C4-2B (cell line): ENCODE measurements at regions not wholly inside any gene's neighbourhood (a gene's known extent, or its start where the extent isn't known, plus 50 kb on each side); places are given as distances from the start of the nearest gene placed in this dataset.

ENCODE experiments used
- H3K27ac ChIP-seq: fragments of 450-650 bp; 2 replicates; pipeline ENCODE4 v1.5.1; 2017
- CTCF ChIP-seq: fragments of 450-650 bp; conservative IDR thresholded peaks from 2 replicates; pipeline ENCODE4 v1.5.1; 2017; ENCODE audit warnings: mild to moderate bottlenecking
- ZFX ChIP-seq: fragments of 450-650 bp; IDR thresholded peaks from 2 replicates; pipeline ENCODE4 v1.6.1; 2017

- no peak overlapping the region for H3K27ac ChIP-seq
- TF ChIP-seq ZFX (no peak), CTCF (no peak)
Observed at GRCh38 chr2:157058161-157058560, 199.3 kb upstream of the GALNT5 start.

GRCh38 chr2:157059036-157059435 is 198.5 kb upstream of the GALNT5 start:
- H3K27ac ChIP-seq, result no peak overlapping the region
- no peak for TF ChIP-seq CTCF
- TF ChIP-seq ZFX, result no peak

GRCh38 chr2:157061799-157062198 is 195.7 kb upstream of the GALNT5 start:
- no peak overlapping the region for H3K27ac ChIP-seq
- TF ChIP-seq CTCF, result no peak
- TF ChIP-seq ZFX, result no peak

- TF ChIP-seq CTCF, result no peak
- TF ChIP-seq ZFX, result no peak
- no peak overlapping the region for H3K27ac ChIP-seq
Observed at GRCh38 chr2:157067562-157067961, 189.9 kb upstream of the GALNT5 start.

- TF ChIP-seq CTCF (no peak), ZFX (no peak)
Observed at GRCh38 chr2:157068237-157068636, 189.3 kb upstream of the GALNT5 start.

GRCh38 chr2:157075924-157076323 is 181.6 kb upstream of the GALNT5 start:
- no peak overlapping the region for H3K27ac ChIP-seq

More at GRCh38 chr2:157068237-157068636, 189.3 kb upstream of the GALNT5 start:
- H3K27ac ChIP-seq, result no peak overlapping the region

GRCh38 chr2:157076526-157077161 is 180.9 kb upstream of the GALNT5 start:
- TF ChIP-seq ZFX (no peak), CTCF (no peak)
- H3K27ac ChIP-seq, result no peak overlapping the region

More at GRCh38 chr2:157075924-157076323, 181.6 kb upstream of the GALNT5 start:
- no peak for TF ChIP-seq ZFX
- TF ChIP-seq CTCF, result no peak
